Brain microvascular endothelial cell (primary cell): ENCODE measurements at regions not wholly inside any gene's neighbourhood (a gene's known extent, or its start where the extent isn't known, plus 50 kb on each side); places are given as distances from the start of the nearest gene placed in this dataset.

Experiments
- DNase-seq: peaks from one replicate; pipeline ENCODE4 v3.0.0-alpha.2; 2020
- H3K27ac ChIP-seq: fragments of 250-450 bp; sonication (Bioruptor Pico); 2 replicates; pipeline ENCODE4 v1.5.1; 2020; ENCODE audit warnings: mild to moderate bottlenecking, moderate library complexity
- H3K27me3 ChIP-seq: fragments of 250-450 bp; sonication (Bioruptor Pico); replicated peaks from 2 replicates; pipeline ENCODE4 v1.5.1; 2020; ENCODE audit warnings: mild to moderate bottlenecking
- H3K36me3 ChIP-seq: fragments of 250-450 bp; sonication (Bioruptor Pico); replicated peaks from 2 replicates; pipeline ENCODE4 v1.5.1; 2020; ENCODE audit warnings: mild to moderate bottlenecking
- H3K4me3 ChIP-seq: 2 replicates; pipeline ENCODE4 v1.5.1; 2011; ENCODE audit warnings: low read depth, mild to moderate bottlenecking, control low read depth, low read length, moderate library complexity
- CTCF ChIP-seq: IDR thresholded peaks from 2 replicates; pipeline ENCODE4 v1.5.1; 2011; ENCODE audit warnings: low read depth, mild to moderate bottlenecking, moderate library complexity, low read length, control low read depth, inconsistent platforms; ENCODE audit errors: missing control alignments
- in situ Hi-C: cut with HindIII; loops from 2 replicates; pipeline ENCODE4 v1.10.0; 2017; ENCODE audit warnings: low sequenced_read_pairs, low pct_ligation_motif_present

DNA sequence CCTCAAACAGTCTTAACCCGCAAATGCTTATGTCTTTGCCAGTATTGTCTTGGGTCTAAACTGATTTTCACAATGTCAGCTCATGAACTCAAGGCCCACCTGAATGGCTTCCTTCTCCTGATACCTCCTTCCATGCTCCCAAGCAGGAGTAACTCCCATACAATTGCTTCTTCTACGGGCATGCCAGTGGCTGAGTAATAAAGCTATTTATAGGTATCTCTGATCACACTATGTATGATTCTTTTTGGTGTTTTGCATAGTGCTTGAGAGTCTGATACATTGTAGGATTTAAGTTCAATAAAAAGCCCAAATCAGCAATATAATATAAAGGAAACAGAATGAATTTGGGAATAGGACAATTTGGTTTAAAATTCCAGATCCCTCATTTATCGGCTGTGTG, 235.0 kb upstream of the DCN start:
- no peak for TF ChIP-seq CTCF
- in situ Hi-C loops: no loop called here
- no peak overlapping the region for H3K27ac ChIP-seq
- no peaks in the 10 kb centered on the region for H3K27me3 ChIP-seq
- no peaks in the 10 kb centered on the region for H3K36me3 ChIP-seq
- no peak overlapping the region for H3K4me3 ChIP-seq
- no peak for DNase-seq

GRCh38 chr12:91414636-91415035, 232.0 kb upstream of the DCN start:
- no peak overlapping the region for H3K27ac ChIP-seq
- no peak for DNase-seq
- no peaks in the 10 kb centered on the region for H3K36me3 ChIP-seq
- H3K27me3 ChIP-seq: no peaks in the 10 kb centered on the region
- no peak overlapping the region for H3K4me3 ChIP-seq
- in situ Hi-C loops: no loop called here
- no peak for TF ChIP-seq CTCF

DNA sequence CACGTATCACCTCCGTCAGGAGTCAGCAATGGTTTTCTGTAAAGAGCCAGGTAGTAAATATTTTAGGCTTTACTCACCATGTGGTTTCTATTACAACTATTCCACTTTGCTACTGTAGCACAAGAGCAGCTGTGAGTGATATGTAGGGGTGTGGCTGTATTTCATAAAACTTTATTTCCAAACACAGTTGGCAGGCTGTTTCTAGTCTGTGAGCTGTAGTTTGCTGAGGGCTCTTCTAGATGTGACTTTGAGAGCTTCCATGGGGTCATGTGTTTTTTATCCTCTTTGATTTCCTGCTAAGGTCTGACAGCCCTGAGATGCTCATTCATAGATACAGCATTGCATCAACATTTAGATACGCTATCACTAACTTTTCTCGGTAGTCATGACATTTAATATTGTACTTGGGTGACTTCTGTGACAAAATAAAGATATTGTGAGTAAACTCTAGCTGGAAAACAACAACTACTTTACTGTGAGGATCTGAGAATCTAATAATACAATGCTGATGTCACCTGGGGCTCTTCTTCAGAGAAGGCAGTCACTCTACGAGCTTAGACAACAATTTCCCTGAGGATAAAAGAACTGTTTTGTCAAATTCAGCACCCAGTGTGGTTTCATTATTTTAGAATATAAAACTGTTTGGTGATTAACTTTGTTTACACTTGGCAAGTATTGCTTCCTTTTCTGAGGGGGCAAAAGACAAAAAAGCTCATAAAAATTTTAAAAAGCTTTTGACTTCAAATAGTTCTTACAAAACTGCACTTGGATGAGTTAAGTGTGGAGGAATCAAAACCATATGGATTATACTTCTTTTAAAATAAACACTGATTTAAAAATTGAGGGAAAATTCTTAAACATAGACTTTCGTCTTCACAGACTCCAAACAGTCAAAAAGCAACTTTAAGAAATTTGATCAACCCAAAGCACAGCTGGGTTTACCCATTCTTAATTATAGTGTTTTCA, 231.2 kb upstream of the DCN start:
- in situ Hi-C loops: no loop called here
- Histone ChIP-seq H3K27ac (no peak overlapping the region), H3K27me3 (no peaks in the 10 kb centered on the region), H3K36me3 (no peaks in the 10 kb centered on the region), H3K4me3 (no peak overlapping the region)
- DNase-seq: peak; percentile 37
- no peak for TF ChIP-seq CTCF

GRCh38 chr12:91406920-91407341, 224.3 kb upstream of the DCN start:
- H3K27ac ChIP-seq: no peak overlapping the region
- H3K4me3 ChIP-seq: no peak overlapping the region
- in situ Hi-C loops: no loop called here
- TF ChIP-seq CTCF: no peak
- no peaks in the 10 kb centered on the region for H3K27me3 ChIP-seq
- peak; percentile 45 for DNase-seq
- no peaks in the 10 kb centered on the region for H3K36me3 ChIP-seq

DNA sequence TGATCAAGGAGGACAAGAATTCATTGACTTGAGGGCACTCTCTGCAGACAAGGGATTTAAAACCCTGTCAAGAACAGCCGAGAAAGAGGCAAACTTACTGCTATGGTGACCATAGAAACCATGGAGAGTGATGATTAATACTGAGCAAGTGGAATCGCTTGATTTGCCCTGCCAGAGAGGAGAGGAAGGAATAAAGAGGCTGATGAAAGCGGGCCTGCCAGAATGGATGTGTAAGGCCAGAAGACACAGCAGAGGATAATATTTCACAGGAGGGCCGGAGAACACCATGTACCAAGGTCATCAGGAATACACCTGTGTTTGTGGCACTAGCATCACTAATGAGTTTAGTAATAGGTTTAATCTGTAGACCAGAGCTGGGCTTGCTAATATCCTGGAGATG, 221.8 kb upstream of the DCN start:
- H3K27me3 ChIP-seq: no peaks in the 10 kb centered on the region
- no peak overlapping the region for H3K27ac ChIP-seq
- H3K36me3 ChIP-seq: no peaks in the 10 kb centered on the region
- no peak for TF ChIP-seq CTCF
- no peak overlapping the region for H3K4me3 ChIP-seq
- in situ Hi-C loops: no loop called here
- DNase-seq: no peak
